HG02588 (cell line): ENCODE measurements at regions not wholly inside any gene's neighbourhood (a gene's known extent, or its start where the extent isn't known, plus 50 kb on each side); places are given as distances from the start of the nearest gene placed in this dataset.
"Not testable (repeated sequence)": the region's sequence is repeated elsewhere in the genome, so short reads cannot be mapped to it uniquely, and the experiment has no call there.

Source experiments
- ATAC-seq: cut with Tn5 transposase; IDR thresholded peaks from one replicate; pipeline ENCODE4 v1.9.1; 2021; ENCODE audit warnings: mild to moderate bottlenecking, moderate library complexity; ENCODE audit not compliant: unreplicated experiment

DNA sequence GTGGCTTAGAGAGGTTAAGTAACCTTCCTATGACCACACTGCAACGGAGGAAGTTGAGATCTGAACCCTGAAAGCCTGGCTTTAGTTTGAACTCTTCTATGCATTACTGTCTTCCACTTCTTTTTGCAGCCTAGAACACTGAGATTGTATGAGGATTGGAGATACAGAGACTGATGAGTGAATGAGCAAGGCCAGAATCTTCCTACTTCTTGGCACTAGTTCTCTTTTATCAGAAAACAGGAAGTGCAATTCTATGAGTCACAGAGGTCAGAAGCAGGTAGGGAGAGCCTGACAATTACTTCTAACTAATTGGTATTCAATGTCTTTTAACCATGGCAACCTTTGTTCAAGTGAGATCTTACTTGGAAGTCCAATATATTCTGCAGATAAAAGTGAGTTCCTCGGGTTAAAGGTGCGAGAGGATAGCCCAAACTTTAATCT, 219.0 kb downstream of the SHQ1 start:
- ATAC-seq: no peak

DNA sequence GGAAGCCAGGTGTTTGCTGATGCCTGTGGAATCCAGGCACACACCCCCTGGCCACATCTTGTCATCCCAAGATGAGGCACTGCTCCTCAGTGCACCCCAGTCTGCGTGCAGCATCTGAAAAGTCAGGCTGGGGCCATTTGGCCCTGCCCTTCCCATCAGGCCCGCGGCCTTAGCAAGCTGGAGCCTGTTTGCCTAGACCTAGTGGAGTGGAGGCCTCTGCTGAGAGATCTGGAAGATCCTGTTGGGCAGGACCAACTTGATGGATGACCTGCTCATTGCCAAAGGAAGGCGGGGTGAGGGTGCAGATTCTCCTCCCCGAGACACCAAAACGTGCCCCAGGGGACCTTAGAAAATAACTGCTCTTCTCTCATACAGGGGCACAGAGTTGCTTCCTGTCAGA, 220.2 kb downstream of the SHQ1 start:
- ATAC-seq: no peak

DNA sequence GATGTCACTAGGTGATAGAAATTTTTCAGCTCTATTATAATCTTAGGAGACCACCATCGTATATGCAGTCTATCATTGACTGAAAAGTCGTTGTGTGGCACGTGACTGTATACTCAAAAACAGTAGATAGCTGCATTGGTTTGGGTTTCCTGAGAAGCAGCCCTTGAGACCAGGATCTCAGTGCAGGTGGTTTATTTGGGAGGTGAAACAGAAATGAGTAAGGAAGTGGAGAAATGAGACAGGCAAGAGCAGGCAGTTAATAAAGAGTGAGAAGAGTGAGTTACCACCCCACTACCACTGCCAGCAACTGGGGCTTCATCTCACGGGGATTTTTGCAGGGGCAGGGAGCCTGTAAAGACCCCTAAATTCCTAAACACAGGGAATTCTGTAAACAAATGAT, 221.0 kb downstream of the SHQ1 start:
- ATAC-seq: no peak

DNA sequence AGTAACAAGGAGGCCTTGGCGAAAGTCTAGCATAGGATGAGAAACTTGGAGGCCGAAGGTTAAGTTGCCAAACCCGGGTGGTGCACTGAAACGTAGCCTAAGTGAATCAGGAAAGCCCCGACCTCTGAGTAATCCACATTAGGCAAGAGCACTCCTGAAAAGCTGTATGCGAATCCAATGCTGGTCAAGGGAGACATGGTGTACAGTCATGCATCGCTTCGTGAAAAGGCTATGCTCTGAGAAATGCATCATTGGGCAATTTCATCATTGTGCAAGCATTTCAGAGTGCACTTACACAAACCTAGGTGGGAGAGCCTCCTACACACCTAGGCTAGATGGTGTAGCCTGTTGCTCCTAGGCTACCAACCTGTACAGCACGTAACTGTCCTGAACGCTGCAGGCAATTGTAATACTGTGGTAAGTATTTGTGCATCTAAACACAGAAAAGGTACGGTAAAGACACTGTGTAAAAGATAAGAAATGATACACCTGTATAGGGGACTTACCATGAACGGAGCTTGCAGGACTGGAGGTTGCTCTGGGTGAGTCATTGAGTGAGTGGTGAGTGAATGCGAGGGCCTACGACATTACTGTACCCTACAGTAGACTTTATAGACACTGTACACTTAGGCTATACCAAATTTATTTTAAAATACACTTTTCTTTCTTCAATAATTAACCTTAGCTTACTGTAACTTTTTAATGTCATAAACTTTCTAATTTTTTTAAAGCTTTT, 222.5 kb downstream of the SHQ1 start:
- ATAC-seq: no peak

DNA sequence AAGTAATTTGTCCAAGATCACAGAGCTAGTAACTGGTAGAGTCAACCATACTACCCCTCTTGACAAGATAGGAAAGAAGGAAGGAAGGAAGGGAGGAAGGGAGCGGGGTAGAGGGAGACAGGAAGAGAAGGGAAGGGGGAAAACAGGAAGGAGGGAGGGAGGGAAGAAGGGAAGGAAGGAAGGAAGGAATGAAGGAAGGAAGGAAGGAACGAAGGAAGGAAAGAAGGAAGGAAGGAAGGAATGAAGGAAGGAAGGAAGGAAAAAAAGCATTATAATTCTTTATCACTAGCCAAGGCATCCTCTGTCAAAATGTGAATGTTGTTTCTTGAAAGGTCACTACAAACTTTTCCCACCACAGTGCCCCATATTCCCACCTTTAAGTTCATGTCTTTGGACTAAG, 223.6 kb downstream of the SHQ1 start:
- ATAC-seq: no peak

DNA sequence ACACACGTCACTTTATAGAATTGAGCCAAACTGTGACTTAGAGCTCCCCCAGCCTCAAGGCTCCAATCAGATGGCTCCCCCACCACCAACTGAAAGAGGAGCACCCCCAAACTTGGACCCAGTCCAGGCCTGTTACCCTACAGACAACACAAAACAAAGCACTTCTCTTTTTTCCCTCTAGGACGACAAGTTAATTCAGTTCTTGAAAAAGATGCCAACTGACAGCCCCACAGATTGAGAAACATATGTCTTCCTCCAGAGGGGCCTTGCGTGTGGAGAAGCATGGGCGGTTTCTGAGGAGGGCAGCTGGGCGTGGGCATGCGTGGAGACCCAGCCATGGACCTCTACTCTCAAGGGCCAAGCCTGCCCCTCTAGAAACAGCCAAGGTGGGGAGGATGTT, 229.5 kb downstream of the SHQ1 start:
- no peak for ATAC-seq

DNA sequence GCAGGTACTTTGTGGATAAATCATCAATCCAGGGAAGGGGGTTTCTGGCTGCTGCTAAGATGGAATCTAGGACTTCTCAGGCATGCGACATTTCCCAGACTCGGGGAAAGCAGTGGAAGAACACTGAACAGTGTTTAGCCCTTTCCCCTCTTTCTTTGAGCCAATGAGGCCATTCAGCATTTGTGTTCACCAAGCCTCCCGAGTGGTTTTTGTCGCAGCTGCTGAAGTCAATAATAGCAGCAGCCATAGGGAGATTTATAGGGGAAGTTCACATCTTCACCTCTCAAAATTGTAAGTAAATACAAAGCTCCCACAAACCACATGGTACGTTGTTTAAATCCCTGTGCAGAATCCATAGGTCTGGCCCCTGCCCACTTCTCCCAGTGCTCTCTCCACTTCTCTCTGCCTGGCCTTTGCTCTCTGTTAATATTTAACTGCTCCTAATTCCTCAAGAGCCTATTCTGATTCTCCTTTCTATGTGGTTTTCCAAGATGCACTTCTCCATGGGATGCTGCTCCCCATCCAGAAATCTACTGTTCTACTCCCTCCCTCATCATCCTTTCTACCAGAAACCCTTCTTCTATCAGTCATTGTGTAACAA, 230.7 kb downstream of the SHQ1 start:
- no peak for ATAC-seq

DNA sequence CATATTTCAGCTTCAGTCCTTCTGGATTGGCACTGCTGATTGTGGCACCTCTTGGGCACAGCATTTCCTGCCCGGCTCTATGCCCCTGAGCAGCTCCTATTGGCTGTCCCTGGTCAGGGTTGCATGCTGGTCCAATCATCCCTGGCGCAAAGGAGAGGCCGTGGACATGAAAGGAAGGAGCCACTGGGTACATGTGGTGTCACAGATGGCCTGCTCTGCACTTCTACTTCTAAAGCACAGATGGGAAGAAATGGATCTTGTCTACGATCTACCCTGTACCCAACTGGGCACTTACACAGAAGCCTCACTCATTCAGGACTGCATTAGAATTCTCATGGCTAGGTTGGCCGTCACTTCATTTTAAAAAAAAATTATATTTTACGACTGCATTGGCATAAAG, 232.5 kb downstream of the SHQ1 start:
- ATAC-seq: no peak

DNA sequence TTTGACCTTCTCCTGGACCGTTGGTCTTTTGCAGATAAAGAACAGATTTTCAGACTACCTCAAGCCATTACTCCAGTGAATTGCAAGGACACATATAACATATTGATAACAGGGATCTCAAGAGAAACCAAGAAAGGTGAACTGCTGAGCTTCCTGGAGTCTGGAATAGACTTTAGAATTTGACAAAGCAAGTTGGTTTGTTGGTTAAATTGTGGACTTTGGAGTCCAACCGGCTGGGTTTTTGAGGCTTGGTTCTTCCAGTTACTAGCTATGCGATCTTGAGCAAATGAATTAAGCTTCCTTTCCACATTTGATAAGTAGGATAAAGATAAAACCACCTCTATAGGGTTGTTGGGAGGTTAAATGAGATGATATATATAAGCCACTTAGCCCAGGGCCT, 233.1 kb downstream of the SHQ1 start:
- ATAC-seq: no peak

DNA sequence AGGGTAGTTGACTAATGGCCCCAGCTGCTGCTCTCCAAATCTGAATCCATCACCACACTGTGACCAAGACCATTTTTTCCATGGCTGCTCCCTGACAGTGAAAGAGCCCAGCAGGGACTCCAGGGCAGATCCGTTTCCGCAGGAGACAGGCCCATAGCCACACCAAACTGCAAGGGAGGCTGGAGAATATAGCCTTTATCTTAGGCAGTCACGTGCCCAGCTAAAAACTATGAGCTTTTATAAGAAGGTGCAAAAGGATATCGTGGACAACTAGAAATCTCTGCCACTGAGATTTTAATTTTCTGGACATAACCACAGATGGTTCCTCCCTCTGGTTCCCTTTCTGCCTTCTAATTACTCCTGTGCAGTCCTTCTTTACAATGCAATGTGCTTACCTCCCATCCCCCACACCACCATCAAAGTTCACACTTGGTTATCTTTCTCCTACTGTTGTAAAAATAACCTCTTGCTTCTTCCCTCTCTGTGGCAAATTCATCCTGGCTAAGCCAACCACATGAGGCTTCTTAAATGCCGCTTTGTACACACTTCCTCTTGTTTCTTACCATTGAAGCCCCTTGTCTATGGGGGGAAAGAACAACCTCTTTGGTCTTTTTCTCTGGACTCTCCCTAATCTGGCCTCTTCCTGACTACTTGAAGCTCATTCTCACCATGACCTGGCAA, 233.7 kb downstream of the SHQ1 start:
- ATAC-seq: no peak

DNA sequence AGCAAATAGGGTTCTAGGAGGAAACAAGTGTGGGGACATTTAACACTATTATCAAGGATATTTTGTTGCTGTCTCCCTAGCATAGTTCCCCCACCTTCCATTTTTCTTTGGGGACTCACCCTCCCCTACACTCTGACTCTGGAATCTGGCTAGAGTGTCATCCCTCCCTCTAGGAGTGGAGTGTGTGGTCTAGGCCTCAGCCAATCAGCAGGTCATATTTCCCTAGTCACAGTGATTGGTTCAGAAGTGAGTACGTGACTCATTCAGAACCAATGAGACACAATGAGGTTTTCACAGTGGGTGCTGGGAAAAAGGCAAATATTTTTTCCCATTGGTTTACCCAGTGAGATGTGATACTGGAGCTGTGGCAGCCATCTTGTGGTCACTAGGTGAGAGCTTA, 234.4 kb downstream of the SHQ1 start:
- no peak for ATAC-seq

DNA sequence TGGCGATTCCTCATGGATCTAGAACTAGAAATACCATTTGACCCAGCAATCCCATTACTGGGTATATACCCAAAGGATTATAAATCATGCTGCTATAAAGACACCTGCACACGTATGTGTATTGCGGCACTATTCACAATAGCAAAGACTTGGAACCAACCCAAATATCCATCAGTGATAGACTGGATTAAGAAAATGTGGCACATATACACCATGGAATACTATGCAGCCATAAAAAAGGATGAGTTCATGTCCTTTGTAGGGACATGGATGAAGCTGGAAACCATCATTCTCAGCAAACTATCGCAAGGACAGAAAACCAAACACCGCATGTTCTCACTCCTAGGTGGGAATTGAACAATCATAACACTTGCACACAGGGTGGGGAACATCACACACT, 239.1 kb downstream of the SHQ1 start:
- ATAC-seq: not testable (repeated sequence)

DNA sequence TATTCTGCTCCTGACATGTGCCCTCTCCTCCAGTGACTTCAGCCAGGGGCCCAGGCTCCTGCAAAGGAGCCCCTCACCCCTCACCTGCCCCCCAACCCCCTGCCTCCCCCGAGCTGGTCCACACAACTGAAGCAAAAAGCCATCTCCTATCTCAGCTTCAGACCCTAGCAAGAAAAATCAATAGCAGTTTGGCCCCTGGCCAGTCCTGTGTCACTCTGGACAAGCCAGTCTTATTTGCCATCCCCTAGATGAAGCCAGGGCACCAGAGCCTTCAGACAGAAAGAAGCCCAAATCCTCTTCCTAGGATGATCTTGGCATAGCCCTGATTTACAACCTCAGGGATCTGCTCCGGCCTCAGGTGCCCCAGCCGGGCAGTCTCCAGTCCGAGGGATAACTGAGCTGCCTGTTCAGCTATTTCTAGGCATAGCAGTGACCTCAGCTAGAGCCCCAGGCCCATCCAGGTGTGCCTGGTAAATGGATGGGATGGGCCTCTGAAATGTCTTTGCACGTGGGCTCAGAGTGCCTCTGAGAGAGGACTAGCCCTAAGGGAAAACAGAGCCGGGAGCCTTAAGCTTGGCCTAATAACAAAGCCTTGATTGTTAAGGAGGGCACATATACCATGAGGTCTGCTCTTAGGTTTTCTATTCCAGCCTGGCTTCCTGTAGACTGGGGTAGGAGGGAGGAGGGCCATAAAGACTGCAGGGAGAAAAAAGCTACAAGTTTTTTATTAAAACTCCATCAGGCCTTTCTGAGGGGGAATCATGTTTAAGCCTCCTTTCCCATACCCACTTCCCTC, 242.0 kb downstream of the SHQ1 start:
- no peak for ATAC-seq

DNA sequence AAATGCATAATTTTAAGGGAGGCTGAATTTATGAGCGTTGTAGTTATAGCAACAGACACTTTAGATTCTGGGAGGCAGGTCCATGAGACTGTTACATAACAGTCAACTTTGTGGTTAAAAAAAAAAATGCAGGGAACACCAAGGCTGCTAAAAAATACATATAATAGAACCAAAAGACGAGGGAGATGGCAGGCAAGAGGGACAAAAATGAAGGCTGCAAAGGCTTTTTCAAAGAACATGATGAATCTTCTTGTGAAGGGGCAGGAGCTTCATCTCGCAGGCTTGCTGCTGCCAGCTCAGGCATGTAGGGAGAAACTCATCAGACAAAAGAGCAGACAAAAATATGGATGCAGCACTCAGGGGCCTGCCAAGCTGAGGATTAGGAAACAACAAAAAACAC, 243.9 kb downstream of the SHQ1 start:
- ATAC-seq: no peak

DNA sequence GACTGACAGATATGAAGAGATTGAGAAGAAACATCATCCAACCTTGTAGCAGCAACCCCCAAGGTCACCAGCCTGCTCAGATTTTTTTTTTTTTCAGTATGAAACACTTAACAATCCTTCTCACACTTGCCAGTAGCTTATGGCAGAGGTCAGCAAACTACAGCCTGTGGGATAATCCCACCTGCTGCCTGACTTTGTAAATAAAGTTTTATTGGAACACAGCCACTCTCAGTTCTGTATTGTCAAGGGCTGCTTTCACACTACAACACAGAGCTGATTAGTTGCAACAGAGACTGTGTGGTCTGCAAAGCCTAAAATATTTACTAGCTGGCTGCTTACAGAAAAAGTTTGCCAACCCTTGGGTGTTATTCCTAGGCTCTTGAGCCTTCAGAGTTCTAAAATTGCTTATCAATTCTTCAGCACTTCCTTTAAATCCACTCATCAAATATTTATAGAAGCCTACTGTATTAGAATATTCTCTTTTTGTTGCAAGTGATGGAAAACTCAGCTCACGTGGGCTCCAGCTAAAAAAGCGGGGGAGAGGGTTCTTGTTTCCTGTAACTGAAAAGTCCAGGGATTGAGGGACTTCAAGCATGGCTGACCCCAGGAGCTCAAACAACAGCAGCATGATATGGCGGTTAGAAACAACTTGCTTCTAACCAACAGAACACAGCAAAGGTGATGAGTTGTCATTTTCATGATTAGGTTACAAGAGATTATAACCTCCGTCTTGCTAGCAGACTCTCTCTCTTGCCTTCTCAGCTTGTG, 246.1 kb downstream of the SHQ1 start:
- ATAC-seq: no peak

DNA sequence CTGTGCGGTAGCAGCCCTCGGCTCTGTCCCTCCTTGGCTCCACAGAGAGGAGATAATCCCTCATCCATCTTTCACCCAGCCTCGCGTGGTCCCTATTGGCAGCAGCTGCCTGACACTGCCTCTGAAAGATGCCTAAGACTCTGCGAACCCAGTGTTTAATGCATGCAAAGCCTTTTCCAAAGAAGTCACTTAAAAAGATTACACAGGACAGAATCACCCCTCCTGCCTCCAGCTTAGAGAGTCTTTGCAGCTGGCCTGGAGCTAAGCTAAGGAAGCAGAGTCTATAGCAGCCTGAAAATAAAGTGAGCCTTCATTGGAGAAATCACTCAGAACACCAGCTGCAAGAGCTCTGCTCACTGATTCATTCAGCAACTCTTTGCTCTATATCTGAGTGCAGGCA, 247.2 kb downstream of the SHQ1 start:
- ATAC-seq: no peak

DNA sequence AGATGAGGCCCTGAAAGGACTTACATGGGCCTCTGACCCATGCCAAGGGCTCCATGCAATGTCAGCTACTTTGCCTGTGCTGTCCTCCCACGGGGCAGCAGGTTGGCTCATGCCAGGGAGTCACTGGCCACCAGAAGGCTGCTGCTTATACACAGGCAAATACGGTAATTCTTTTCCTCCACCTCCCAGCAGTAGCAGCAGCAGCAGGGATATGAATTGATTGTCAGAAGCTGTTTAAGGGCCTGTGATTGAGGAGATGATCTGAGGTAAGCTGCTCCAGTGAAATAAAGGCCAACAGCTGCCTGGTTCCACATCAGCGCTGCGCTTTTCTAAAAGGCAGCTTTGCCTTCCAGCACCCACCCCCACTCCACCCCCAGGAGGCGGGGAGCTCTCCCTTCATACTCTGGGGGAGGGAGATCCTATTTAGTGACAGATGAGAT, 250.5 kb downstream of the SHQ1 start:
- ATAC-seq: no peak

DNA sequence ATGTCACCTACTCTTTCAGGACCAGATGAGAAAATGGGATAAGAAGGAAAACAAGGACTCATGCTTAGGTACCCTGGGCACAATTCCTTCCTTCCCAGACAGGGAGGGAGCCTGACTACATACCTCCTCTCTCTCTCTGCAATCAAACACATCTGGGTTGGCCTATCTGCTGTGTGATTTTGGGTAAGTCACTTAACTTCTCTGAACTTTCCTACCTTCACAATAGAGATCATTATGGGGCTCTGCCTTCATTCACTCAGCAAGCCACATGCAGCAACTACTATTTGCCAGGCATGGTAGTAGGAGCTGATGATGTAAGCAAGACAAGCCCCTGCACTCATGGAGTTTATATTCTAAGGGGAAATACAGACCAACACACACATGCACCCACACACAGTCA, 251.2 kb downstream of the SHQ1 start:
- no peak for ATAC-seq

DNA sequence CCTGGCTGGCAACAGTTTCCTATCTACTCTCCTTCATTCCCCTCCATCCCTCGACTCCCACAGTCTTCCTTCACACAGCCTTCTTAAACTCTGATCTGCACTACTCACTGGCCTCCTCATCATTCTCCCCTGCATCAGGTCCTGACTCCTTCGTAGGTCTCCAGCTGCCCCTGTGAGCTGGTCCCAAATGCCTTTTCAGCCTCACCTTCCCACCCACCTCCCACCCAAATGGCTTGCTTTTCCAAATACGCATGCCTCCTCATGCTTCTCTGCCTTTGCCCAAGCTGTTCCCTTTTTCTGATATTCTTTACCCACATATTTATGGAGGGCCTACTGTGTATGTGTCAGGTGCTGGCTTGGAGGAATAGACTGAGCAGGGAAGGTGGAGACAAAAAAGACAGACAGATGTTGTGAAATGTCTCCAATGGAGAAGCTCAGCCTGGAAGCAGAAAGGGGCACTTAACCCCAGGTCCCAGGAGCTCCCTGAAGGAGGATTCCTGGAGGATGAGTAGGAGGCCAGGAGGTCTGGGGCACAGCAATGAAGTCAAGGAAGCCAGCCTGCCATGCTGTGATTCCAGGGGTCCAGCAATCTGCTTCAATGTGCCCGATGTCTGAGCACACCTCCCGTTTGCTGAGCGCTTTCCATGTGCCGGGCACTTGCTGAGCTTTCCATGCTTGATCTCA, 252.2 kb downstream of the SHQ1 start:
- ATAC-seq: no peak

DNA sequence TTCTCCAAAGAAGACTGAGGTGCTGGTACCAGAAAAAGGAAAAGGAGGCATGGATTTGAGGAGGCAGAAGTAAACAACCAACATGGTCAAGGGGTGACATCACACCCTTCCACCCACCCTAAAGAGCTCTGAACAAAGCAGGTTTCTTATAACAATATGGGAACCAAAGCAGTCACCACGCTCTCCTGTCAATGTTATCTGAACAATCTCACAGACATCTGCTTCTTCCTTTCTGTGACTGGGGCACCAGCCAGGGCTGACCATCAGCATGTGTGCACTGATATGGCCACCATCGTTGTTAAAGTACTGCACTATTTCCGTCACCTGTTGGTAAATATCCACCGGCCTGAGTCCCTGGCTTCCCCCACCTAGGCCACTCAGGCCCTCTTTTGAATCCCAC, 252.9 kb downstream of the SHQ1 start:
- no peak for ATAC-seq
